Fibroblast of gingiva (primary cell): ENCODE measurements at regions not wholly inside any gene's neighbourhood (a gene's known extent, or its start where the extent isn't known, plus 50 kb on each side); places are given as distances from the start of the nearest gene placed in this dataset.

Experiments
- DNase-seq: peaks from one replicate; pipeline ENCODE4 v3.0.0-alpha.2; 2011; ENCODE audit warnings: low read depth

GRCh38 chr4:156654410-156654809, 317.2 kb downstream of the PDGFC start:
- no peak for DNase-seq

DNA sequence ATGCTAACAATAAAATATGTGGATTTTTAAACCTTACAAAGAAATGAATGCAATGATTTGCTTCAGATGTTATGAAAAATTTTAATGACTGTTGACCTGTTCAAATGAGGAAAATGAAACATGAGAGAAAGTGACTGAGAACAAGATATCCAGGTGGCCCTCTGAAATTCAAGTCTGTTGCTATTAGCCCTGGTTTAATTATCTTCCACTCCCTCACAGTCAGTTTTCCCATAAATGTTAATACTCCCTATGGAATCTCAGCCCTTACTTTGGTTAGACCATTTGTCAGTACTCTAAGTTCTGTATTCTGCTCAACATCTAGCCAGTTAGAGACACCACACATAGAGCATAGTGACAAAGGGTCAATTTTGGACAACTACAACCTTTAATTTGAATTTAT, 327.8 kb downstream of the PDGFC start:
- DNase-seq: no peak

GRCh38 chr4:156642161-156642560, 329.4 kb downstream of the PDGFC start:
- DNase-seq: no peak

DNA sequence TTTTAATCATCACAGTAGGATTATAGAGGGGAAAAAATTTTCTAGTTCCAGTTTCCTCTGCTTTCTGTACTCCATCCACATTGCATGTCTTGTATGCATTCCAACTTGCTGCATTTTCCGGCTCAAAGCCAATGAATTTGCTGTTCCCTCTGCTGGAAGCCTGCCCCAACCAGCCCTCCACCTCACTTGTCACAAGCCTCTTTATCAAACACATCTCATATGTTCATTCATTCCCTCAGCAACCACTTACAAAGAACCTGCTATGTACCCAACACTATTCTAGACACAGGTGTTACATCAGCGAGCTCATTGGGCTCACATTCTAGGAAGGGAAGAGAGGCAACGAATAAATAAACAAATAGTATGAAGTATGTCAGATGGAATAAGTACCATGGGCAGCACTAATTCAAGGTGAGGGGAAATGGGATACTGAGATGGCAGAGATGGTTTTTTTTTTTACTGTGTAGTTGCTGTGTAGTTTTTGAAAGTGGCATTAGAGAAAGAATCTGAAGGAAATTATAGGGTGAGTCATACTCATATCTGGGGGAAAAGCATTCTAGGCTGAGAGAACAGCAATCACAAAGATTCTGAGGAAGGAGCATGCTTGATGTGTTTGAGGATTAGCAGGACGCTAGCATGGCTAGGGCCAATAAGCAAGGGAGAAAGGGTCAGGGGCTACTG, 332.5 kb downstream of the PDGFC start:
- DNase-seq: peak; percentile 51

- peak; percentile 36 for DNase-seq
Measured at GRCh38 chr4:156638334-156638733, 333.3 kb downstream of the PDGFC start.

- DNase-seq: no peak
Measured at GRCh38 chr4:156636381-156636780, 335.2 kb downstream of the PDGFC start.

DNA sequence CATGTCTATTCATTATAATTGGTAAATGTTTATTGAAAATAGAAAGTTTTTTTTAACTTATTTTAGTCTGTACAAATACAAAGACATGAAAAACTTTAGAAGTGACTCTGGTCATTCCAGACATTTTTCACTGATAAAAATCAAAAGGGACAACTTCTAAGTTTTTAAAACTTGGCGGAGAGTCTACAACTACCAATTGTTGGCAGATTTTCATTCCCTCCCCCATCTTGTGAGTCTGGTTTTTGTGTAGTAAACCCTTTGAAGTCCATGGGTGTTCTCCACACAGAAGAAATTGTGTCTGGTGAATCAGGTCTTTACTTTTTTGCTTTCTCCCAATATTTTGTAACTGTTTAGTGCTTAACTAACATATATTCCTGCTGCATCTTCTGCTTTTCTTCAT, 336.5 kb downstream of the PDGFC start:
- DNase-seq: no peak

GRCh38 chr4:156634612-156635011, 337.0 kb downstream of the PDGFC start:
- DNase-seq: no peak

GRCh38 chr4:156633847-156634246, 337.8 kb downstream of the PDGFC start:
- DNase-seq: no peak

- no peak for DNase-seq
Measured at GRCh38 chr4:156628858-156629257, 342.7 kb downstream of the PDGFC start.

GRCh38 chr4:156623376-156623775, 348.2 kb downstream of the PDGFC start:
- DNase-seq: no peak

GRCh38 chr4:156620786-156621185, 350.8 kb downstream of the PDGFC start:
- DNase-seq: no peak

DNA sequence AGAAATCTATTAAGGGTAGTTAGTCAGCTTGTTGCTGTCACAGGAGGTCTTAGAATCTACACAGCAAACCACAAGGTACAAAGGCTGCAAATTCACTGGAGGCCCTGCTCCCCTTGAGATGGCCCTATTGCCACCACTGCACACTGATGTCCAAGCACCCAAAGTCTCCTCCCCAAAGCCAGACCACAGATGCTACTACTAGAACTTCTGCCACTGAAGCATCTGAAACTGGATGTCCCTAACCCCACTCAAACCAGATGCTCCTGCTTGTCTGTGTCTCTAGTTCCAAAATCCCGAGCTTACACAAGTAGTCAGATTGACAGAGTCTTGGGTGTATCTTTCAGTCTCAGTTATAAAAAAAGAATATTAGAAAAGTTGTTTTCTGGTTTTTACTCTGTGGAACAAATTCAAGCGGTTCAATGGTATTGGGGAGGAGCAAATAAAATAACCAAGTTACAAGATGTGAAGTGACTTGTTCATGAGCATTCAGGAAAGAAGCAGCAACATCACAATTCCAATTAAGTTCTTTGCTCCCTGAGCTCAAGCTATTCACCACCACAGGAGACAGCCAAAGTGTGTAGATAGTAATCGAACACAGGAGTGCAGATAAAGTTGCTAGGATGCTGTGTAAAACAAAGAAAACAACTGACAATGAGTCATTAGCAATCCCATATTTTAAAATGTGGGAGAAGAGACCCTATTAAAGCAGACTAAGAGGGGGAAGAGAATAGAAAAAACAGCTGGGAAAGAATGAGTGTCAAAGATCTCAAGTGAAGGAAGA, 352.3 kb downstream of the PDGFC start:
- DNase-seq: no peak

DNA sequence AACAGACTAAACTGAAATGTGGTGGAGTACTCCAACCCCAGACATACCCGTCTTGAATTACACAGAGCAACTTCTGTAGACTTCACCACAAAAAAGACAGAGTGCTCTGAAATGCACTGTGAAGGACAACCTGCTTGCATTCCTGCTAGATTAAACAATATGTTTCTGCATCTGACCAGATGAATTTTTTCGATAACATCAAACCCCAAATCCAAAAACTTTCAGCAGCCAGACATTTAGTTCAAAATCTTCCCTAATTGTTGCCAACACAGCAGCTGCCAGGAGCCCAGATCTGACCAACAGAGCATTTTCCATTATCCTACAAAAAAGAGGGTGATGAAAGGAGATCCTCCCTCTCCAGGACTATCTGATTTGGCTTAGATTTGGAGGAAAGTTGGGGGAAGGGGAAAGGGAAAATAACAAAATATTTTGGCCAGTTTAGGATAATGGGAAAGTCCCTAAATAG, 356.5 kb downstream of the PDGFC start:
- DNase-seq: peak; percentile 82

- DNase-seq: no peak
Measured at GRCh38 chr4:156614536-156614935, 357.1 kb downstream of the PDGFC start.

- DNase-seq: no peak
Measured at GRCh38 chr4:156609421-156609820, 362.2 kb downstream of the PDGFC start.

DNA sequence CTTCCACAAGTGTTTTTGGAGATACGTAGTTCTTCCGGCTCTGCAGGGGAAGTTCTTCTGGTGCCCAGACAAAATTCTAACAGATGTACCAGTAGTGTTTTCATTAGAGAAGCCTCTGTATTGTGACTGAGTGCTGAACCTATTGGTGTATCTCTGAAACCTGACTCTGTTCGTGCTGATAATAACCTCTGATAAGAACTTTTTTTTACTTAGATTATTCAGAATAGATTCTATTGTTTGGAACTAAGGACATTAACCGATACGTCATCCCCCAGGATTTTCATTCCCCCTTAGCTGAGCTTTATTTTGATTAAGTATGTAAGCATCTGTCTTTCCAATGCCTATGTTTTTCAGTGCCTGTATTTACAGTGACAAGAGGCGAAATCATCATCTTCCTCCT, 362.9 kb downstream of the PDGFC start:
- no peak for DNase-seq

- DNase-seq: no peak
Measured at GRCh38 chr4:156607478-156607857, 364.1 kb downstream of the PDGFC start.

DNA sequence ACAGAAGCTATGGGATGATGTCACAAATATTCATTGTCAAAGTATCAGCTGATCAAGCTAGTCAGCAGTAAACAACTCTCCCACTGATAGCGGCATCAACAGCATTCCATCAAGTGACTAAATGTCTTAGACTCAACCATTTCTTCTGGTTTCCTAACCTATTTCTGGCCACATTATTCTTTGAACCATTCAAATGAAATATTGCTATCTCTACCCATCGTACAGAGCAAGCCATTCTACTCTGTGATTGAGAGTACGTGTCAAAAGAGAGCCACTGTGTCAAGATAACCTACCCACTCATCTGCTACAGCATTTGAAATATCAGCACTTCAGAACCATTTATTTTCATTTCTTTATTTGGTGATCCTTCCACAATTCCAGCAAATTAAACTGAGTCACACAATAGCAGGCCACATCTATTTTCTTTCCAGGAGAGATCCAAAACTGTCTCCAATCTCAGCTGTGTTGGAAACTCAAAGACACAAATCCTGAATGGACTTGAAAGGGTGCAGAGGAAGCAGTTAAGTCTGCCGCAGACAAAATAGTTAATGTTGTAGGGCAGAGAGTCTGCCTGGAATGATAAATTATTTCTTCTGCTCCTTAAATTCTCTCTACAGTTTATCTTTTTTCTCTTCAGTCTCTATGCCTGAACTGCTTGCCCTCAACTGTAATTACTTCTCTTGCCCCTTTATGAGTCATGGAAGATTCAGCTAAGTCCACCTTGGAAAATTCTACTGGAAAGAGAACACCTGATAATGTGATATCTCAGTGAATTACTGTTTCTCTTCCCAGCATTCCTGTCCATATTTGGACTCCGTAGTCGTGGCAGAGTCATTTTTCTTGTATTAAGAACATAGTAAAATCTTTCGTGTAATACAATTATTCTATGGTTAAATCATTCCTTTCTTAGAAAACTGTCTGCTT, 364.8 kb downstream of the PDGFC start:
- no peak for DNase-seq

- no peak for DNase-seq
Measured at GRCh38 chr4:156598138-156598681, 373.4 kb downstream of the PDGFC start.

DNA sequence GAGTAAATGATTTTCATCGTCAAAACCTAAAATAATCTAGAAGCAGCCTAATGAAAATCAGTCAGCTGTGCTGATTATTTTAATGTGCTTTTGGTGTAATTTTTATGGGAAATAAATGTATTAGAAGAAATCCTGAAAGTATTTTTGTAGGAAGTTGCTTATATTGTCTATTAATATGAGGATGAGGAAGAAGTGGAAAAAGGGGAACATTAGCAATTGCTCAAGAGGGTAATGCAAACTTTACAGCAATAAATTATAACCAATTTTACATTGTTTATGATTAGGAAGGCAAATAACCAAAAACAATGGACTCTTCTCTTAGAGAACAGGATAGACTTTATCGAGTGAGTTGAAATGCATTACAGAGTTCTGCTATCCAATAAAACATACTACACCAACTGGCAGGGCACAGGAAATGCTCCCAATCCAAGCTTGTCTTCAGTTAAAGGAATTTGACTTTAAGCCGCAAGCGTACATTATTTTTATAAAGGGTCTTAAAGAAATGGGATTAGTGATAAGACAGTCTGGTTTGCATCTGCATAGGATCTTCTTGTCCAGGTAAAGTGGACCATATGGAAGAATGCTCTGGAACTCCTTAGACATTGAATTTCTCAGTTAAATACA, 374.8 kb downstream of the PDGFC start:
- no peak for DNase-seq

- no peak for DNase-seq
Measured at GRCh38 chr4:156596026-156596425, 375.6 kb downstream of the PDGFC start.
